Fibroblast of lung (primary cell): ENCODE measurements at regions not wholly inside any gene's neighbourhood (a gene's known extent, or its start where the extent isn't known, plus 50 kb on each side); places are given as distances from the start of the nearest gene placed in this dataset.

Experiments
- CTCF ChIP-seq, 2 donors: IDR thresholded peaks in 1 of 2; conservative IDR thresholded peaks in 1 of 2; 1 replicate in 1 of 2; 2 replicates in 1 of 2; pipeline ENCODE4 v1.5.1; 2011 to 2012; ENCODE audit warnings: low read length in 2 of 2, control low read depth in 1 of 2, inconsistent platforms in 1 of 2, low read depth in 1 of 2, mild to moderate bottlenecking in 1 of 2
- EZH2 ChIP-seq: IDR thresholded peaks from 2 replicates; pipeline ENCODE4 v1.5.1; 2012; ENCODE audit warnings: low read length, control low read depth, mild to moderate bottlenecking; ENCODE audit errors: missing control alignments

- no peak for TF ChIP-seq CTCF (conservative IDR thresholded peaks at IDR 0.05 in 1 of 2, IDR thresholded peaks at IDR 0.05 in 1 of 2; ENCODE audit: low read depth in 1 of 2, low read length in 2 of 2)
- no peak for TF ChIP-seq EZH2
Measured at GRCh38 chr3:188943591-188943990, 228.2 kb upstream of the TPRG1 start.
